Renal cortical epithelial cell (primary cell): ENCODE measurements at regions not wholly inside any gene's neighbourhood (a gene's known extent, or its start where the extent isn't known, plus 50 kb on each side); places are given as distances from the start of the nearest gene placed in this dataset.
A peak's percentile ranks its signal among the peaks of the same experiment; 100 is the strongest.

Experiments
- DNase-seq: peaks from one replicate; pipeline ENCODE4 v3.0.0-alpha.2; 2011; ENCODE audit warnings: low read depth

DNA sequence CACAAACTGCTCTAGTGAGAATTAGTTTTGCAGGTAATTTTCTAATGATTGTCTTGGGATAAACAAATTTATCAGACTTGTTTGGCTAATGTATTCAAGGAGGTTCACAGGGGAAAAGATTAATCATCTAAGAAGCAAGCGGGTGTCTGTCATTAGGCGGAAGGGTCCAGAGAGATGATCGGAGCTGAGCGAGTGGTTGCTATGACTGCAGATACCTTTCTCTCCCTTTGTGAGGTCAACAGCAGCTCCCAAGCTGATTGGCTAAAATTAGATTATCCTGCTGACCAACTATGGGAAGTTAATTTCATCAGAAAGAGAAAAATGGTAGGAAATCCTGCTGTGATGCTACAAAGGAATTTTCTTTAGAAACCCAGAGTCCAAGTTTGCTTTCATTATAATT, 276.0 kb downstream of the SOX2 start:
- DNase-seq: no peak

DNA sequence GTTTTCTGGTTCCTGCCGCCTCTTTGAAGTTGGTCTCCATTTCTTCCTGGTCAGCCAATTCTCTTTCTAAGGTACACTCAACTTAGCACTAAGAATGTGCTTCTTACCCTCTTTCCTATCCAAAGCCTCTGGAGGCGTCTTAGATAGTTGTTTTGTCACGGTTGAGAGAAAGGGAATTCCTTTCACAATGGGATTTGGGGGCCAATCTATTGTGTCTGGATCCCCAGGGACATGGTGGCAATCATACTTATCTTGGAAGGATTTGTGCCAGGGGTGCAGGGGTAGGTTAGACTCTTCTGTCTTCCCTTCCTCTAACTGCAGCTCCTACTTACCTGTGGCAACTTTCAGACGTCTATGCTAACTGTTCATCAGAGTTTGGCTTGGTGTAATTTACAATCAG, 287.1 kb downstream of the SOX2 start:
- DNase-seq: no peak

DNA sequence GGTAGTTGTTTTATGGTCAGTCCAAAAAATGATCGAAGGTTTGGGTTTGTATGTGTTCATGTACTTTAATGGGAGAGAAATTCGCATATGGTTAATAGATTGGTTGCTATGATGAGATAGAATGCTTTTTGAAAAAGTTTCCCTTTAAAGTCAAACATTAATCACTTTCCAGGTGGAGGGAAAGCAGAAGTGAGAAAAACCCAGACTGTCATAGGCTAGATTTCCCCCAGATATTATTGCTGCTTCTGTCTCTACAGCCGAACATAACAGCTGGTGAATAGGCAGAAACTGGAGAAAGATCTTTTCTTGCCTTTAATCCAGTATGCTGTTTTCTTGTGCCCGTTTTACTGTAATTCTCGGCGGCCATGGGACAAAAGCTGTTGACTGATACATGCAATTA, 287.6 kb downstream of the SOX2 start:
- DNase-seq: no peak

DNA sequence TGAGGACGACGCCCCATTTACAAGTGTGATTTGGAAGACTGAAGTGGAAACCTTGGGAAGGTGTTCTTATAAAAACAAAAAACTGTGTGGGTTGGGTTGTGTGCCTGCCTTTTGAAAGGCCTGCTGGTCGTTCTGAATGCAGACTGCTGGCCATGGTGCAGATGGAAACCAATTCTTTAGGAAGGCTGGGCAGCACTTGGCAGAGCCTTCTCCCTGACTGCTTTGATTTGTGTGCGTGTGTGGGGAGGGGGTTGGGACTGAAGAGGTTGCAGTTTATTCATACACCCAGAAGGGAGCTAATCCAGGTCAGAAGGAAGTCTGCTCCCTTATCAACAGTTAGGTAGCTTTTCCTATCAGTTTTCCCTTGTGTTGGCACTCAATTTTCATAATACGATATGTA, 288.7 kb downstream of the SOX2 start:
- DNase-seq: no peak

DNA sequence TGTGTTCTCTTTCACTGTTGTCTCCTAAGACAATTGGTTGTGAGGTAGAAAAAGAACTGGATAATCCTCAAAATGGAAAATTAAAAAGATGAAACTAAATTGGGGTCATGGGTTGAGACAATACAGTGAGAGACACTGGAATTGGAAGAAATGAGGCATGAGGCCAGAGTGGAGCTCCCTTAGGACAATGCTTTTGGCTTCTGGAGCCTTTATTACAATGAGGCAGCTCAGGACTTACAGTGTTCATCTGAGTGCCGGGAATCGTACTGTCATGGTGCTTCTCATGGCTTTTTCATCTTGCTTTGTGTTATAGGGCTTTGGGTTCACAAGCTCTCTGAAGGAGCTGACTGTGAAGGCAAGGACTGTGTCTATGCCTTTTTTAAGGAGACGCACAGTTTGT, 293.5 kb downstream of the SOX2 start:
- DNase-seq: no peak

DNA sequence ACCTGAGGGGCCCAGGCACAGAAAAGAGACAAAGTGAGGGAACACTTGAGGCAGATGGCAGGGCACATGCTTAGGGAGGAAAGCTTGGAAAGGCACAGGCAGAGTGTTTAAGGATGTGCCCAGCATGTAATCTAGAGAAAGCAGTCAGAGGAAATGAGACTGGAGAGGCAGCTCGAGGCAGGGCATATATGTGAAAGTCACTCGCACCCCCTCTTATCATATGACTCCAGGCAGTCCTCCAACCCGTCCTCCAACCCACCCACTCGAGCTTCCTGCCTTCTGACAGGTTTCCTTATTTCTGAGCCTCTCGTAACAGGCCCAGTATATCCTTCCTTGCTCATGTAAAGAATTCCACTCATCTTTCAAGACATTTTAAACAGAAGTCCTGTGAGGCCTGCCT, 294.0 kb downstream of the SOX2 start:
- no peak for DNase-seq

DNA sequence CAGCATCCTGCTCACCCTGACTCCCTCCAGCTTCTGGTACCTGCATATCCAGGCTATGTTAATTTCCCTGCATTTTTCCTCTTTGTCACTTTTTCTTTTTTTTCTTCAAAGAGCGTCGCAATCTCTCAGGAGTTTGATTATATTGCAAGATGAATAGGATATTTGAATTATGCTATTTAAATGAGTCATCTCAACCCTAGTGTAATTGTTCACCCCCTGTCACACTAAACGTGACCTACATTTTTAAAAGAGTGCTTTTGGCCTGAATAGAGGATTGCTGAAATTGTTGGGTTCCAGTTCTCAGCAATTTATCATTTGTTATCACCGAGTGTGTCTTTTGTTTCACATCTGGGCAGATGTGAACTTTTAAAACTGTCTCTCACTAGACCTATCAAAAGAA, 294.7 kb downstream of the SOX2 start:
- DNase-seq: no peak

DNA sequence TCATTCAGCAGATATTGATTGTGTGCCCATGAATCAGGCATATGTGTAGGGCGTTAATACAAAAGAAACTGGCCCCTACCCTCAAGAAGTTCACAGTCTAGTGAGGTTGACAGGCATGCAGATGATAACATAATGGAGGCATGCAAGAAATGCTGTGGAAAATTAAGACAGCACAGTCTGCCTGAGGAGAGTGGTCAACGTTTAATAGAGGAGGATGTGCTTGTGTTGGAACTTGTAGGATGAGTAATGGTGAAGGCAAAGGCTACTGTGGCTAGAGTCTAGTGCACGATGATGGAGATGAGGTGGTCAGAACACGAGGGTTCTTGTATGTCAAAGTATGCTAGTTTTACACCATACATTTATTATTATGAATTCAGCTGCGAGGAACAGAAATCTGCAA, 295.7 kb downstream of the SOX2 start:
- DNase-seq: no peak

DNA sequence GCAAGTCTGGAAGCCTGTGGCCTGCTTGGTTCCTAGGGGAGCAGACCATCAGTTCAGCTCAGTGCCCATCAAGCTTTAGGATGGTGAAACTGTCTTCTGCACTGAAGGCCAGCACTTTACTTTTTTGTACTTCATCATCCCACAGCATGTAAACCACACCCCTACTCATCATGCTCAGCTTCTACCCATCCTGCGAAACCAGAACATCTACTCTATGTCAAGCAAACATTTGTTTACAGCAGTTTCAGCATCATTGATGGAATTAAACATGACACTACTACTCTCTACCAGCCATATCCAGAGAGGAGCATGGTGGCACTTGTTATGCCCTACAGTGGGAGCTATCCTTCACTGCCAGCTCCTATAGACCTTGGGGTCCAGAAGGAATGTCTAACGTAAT, 306.6 kb downstream of the SOX2 start:
- no peak for DNase-seq

DNA sequence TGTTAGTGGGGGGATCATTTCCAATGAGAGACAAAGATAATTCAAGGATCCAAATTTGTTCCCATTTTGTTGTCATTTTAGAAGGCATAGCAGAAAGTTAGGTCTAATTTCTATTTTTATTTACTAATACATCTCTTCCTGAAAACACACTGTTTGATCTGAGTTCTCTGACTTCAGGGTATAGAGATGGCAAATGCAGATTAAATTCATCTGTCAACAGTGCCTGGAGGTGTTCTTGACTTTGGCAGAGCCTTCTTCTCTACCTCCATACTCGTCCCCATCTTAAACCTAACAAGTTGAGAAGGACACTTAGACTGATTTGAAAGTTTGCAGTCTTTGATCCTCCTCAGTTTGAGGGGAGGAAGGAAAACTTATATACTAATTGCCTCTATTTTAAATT, 308.2 kb downstream of the SOX2 start:
- DNase-seq: no peak

DNA sequence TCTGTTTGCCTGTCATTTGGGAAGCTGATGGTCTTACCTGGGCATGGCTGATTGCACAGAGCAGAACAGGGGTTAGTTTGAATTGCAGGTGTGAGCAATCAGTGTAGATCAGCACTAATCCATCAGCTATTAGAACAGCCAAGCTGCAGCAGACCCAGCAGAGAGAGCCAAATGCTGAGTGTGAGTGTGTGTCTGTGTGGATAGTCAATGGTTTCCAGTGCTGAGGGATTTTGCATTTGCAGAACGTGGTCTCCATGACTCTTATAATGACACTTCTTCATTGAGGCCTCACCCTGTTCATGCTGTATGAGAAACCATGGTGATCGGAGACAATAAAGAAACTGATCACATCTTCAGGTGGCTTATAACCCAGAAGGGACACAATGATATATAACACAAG, 312.1 kb downstream of the SOX2 start:
- DNase-seq: peak; percentile 18

DNA sequence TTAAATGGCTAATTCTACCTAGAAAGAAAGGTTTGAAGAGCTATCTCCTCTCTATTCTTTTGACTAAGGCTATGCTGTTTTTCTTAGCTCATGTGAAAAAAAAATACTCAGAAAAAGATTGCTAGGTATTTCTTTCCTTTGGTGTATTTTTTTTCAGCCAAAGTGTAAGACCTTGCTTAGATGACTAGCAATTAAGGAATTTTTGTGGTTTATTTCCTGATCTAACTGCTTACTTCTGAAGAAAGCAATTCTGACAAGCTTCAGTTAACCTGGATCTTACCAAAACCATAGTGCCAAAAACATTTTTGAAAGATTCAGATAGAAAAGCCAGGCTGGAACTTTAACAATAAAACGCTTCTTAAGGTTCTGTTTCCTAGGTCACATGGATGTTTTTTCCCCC, 315.6 kb downstream of the SOX2 start:
- peak; percentile 99 for DNase-seq

DNA sequence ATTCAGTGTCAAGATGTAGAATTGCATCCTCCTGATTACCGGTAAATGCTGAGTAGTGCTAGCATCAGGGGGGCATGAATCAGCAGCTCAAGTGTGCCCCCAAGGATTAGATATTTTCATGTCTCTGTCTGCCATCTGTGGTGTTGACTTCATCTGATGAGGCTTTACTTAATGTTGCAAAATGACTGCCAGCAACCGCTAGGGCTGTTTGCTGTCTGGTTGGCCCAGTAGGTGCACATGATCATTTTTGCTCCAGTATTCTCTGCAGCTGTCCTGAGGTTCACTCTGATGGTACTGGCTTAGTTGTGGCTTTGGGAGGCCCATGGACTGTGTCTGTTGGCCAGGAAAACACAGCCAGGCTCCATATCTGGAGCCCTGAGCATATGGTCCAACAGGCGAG, 316.4 kb downstream of the SOX2 start:
- DNase-seq: peak; percentile 21

DNA sequence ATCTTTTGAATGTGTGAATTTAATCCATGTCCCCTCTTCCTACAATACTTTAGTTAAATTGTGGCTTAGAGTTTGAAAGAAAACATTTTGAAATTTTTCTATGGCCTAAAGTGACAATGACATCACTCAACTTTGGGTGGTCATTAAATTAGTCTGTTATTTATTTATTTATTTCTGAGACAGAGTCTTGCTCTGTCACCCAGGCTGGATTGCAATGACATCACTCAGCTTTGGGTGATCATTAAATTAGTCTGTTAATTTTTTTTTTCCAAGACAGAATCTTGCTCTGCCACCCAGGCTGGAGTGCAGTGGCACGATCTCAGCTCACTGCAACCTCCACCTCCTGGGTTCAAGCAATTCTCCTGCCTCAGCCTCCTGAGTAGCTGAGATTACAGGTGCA, 322.5 kb downstream of the SOX2 start:
- DNase-seq: peak; percentile 28

DNA sequence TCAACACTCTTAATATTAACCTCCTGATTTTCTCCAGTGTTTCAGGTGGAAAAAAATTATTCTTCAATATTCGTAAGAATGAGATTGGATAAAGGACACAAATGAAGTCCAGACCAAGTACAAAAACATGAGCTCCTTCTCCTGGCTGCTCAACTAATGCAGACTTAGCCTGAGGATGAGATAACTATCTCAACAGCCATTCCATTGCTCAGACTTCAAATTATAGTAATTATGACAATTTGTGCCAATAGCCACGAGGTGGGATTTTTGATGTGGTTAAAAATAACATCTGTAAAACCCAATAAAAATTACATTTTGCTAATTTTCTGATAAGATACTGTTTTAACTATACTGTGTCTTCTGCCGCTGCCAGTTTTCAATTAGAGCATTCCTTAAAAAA, 323.6 kb downstream of the SOX2 start:
- no peak for DNase-seq

DNA sequence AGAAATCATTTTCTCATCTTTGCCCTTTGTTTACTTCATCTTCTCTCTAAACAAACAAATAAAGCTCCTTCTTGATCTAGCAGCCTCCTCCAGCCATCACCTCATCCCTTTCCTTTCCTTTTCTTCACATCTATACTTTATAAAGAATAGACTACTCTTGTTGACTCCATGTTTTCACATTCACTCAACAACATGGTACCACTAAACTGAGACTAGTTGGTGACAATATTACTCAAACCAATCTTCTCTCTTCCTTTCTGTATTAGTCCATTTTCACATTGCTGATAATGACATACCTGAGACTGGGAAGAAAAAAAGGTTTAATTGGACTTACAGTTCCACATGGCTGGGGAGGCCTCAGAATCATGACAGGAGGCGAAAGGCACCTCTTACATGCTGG, 324.7 kb downstream of the SOX2 start:
- DNase-seq: no peak

DNA sequence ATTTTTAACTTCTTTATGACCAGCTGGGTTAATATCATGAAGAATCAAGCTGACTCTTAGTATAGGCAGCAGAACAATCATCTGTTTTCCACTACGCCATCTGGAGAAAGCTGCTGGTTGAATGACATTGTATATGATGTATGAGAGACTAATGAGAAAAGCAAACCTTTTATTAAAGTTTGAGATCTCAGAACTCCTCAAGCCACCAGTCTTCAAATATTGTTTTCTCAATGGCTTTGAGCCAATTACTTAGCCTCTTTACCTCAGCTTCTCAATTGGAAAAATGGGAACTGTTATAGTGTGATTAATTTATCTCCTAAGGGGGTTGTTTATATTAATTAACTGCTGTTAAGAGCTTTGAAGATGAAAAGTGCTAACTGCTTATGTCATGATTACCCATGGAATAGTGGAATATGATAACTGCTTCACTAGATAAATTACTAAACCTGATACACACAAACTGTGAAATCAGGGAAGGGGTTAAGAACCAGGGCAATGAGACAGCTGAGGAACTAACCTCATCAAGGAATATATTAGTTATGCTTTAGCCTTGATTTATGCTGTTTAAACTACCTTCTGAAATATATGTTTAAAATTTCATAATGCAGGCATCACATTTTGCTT, 330.1 kb downstream of the SOX2 start:
- no peak for DNase-seq

DNA sequence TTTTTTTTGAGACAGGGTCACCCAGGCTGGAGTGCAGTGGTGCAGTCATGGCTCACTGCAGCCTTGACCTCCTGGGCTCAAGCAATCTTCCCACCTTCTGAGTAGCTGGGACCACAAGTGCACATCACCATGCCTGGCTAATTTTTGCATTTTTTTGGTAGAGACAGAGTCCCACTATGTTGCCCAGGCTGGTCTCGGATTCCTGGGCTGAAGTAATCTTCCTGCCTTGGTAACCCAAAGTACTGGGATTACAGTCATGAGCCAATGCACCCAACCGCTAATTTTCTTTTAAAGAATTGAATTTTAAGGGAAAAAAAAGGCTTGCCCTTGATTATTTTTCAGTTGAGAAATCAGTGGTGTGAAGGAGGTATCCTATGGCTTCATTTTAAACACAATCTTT, 334.0 kb downstream of the SOX2 start:
- DNase-seq: peak; percentile 59

DNA sequence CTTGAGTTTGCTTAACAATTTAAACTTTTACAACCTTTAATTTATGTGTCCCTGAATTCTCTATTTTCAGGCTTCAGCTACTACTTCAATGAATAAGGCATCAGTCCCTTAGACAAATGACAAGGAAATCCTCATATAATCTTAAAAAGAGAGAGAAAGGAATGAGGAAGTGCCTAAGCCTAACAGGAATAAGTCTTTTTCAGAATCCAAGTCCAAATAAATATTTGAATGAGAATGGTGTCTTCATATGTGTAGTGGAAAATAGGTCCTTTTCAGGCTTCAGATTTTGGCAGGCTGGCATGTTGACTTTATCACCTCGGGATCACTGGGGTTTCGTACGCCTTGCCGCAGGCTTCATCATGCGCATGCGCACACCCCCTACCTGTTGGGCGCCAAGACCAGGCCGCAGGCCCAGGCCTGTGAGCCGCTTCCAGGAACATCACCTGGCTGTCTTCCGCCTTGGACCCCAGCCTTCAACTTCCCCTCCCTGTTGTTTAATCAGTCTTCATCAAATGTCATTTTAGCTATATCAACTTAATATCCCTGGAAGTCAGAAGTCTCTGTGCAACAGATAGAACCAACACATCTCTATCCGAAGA, 334.5 kb downstream of the SOX2 start:
- no peak for DNase-seq

DNA sequence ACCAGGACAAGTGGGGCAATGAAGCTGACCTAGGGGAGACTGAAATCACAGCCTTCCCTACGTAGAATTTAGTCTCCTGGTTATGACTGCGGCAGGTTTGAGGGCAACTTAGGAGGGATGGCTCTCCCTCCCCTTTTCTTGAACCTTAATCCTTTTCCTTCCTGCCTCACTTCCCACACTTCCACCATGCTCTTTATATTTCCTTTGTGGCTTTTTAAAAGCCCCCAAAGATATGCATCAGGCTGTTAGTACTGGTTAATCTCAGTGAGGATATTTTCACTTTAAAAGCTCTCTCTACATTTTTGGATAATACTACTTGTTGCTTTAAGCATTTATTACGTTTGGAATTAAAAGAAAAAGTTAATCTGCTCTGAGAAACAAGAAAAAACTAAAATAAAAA, 339.2 kb downstream of the SOX2 start:
- no peak for DNase-seq

DNA sequence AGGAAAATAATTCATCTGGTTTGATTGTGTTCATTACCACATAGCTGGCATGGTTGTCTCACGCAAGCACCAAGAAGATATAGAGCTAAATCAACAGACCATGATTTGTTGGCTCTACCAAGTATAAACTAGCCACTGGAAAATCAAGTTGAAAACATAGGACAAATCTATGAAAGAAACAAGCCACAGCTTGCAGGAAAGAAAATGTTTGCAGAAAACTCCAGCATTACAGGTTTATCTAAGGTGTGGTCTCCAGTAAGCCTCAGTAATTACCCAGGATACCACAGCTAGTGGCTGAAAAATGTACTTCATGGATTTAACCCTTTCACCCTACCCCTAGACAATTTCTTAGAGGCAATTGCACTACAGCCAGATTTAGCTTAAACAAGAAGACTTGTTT, 340.6 kb downstream of the SOX2 start:
- peak; percentile 30 for DNase-seq

DNA sequence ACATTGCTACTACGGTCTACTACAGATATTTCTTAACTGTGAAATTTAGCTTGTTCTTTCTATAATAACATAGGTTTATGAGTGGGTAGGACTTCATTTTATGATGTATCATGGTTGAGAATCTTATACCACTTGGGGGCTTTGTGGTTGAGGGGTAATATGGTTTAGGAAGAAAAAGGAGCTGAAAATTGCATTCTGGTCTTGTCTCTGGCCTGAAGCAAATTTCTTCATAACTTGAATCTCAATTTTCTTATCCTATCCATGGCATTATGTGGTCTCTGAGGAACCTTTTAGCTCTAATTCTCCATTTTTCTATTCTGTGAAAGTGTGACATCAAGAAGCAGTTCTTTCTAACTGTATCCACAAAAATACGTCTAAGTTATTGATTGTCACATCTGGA, 341.0 kb downstream of the SOX2 start:
- no peak for DNase-seq

DNA sequence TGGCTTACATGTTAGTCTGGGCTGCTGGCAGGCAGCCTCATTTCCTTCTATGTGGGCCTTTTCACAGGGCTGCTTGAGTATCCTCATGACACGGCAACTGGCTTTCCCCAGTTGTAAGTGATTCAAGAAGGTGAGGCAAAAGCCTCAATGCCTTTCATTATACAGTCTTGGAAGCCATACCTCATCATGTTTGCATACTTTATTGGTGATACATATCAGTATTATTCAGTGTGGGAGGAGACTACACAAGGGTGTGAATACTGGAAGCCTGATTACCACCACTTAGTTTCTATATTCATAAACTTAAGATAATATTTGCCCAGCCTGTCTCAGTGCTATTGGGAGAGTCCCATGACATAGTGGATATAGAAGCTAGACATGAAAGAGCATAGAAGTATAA, 346.8 kb downstream of the SOX2 start:
- peak; percentile 50 for DNase-seq

DNA sequence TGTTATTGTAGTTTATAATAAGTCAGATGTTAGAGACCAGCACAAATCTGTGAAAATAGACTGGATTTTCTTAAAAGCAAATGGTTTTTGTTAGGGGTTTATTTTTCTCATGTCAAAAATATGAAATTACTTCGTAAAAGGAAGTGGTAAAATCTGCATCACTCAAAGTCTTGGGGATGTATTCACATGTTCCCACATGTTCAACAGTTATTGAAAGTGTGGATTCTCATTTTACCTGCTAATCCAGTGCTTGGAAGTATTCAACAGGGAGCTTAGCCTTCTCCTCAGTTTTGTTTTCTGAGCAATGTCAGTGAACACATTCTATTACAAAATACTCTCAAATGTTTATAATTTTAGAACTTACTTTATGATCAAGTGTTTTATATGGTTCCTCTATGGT, 352.0 kb downstream of the SOX2 start:
- DNase-seq: no peak
